AG09319 (cell line): ENCODE measurements at regions not wholly inside any gene's neighbourhood (a gene's known extent, or its start where the extent isn't known, plus 50 kb on each side); places are given as distances from the start of the nearest gene placed in this dataset.

Experiments used
- DNase-seq: peaks from one replicate; pipeline ENCODE4 v3.0.0-alpha.2; 2010; ENCODE audit warnings: low read depth; ENCODE audit errors: extremely low read depth
- TF ChIP-seq, protein P1 (sequence below): IDR thresholded peaks from 2 replicates; pipeline ENCODE4 v1.5.1; 2011; ENCODE audit warnings: low read depth, mild to moderate bottlenecking, inconsistent platforms, low read length, moderate library complexity

DNA sequence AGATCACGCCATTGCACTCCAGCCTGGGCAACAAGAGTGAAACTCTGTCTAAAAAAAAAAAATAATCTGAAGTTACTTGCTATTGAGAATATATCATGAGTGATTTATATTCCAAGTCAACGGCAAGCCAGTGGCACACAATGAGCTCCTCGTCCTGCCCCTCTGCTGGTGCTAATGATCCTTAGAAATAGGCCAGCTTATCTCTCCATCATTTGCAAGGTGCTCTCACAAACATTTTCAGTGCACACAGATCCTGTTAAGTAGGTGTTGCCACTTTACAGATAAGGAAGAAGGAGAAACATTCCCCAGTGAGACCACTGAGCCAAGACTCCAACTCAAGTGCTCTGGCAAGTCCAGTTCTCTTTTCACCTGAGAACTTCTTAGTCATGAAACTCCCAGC, 91.3 kb upstream of the GPR45 start:
- TF ChIP-seq, protein P1, sequence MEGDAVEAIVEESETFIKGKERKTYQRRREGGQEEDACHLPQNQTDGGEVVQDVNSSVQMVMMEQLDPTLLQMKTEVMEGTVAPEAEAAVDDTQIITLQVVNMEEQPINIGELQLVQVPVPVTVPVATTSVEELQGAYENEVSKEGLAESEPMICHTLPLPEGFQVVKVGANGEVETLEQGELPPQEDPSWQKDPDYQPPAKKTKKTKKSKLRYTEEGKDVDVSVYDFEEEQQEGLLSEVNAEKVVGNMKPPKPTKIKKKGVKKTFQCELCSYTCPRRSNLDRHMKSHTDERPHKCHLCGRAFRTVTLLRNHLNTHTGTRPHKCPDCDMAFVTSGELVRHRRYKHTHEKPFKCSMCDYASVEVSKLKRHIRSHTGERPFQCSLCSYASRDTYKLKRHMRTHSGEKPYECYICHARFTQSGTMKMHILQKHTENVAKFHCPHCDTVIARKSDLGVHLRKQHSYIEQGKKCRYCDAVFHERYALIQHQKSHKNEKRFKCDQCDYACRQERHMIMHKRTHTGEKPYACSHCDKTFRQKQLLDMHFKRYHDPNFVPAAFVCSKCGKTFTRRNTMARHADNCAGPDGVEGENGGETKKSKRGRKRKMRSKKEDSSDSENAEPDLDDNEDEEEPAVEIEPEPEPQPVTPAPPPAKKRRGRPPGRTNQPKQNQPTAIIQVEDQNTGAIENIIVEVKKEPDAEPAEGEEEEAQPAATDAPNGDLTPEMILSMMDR: no peak
- no peak for DNase-seq

DNA sequence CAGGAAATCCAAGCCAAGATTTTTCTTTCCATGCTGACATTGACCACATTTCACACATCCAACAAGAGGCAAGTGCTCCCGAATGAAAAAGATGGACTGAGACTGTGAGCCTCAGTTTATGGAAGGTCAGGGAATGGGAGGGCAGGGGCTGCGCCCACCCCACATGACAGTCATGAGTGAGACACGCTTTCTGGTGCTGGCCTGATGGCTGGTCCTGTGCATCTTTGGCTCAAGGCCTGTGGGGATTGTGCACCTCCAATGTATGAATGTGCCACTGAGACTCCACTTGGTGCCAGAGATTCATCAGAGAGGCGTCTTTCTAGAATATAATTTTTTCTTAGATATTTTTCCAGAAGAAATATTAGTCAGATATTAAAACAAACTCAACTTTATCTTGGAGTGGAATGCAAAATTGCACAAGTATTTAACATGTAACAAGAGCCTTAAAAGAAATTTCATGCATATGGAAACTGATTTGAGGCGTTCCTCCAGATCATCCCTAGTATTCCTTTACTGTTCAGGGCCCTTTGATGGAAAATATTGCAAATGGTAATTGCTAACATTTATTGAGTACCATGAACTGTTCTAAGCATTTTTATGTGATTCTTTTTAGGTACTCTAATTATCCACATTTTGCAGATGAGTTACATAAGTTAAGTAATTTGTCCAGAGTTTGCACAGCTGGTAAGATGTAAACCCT, 87.3 kb upstream of the GPR45 start:
- TF ChIP-seq, protein P1: no peak
- DNase-seq: no peak

DNA sequence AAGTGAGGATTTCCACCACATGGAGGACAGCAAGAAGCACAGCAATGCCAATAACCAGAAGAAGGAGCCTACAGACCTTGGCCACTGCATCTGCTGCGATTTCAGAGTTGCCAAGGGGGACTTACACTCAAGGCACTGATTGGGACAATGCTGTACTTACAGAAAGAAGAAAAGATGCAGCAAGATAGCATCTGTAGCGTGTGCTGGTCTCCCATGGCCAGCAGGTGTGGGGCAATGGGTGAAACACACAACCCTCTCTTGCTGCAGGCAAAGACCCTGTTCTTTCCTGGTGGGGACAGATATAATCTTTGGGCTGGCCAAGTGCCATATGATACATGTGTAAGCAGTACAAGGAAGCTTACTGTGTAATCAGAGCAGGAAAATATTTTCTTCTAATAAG, 85.4 kb upstream of the GPR45 start:
- no peak for DNase-seq
- TF ChIP-seq, protein P1: no peak

DNA sequence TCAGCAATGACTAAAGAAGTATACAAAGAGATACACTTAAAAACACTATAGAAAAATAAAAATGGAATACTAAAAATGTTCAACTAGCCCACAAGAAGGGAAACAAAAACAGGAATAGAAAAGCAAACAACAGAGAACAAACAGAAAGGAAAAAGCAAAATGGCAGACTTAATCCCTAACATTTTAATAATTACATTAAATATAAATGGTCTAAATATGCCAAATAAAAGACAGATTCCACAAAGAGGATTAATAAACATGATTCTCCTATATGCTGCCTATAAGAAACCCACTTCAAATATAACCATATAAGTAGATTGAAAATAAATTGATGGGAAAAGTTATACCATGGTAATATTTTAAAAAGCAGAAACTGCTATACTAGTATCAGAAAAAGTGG, 83.5 kb upstream of the GPR45 start:
- DNase-seq: no peak
- TF ChIP-seq, protein P1: no peak

DNA sequence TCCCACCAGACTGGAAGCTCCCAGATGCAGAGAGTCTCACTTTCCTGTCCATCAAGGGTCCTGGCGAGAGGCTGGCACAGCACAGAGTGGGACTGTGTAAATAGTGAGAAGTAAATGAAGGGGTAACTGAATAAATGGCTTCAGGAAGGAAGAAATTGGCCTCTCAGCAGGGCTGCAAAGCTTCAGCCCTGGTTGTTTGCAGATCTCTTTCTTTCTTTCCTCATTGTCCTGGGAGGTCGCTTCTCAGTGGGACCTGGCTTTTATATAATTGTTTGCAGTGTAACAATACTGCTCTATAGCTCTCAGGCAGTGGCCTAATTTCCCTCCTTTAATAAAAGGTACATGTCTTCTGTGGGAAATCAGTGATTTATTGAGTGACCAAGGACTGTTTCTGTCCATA, 74.9 kb upstream of the GPR45 start:
- TF ChIP-seq, protein P1: no peak
- DNase-seq: no peak

DNA sequence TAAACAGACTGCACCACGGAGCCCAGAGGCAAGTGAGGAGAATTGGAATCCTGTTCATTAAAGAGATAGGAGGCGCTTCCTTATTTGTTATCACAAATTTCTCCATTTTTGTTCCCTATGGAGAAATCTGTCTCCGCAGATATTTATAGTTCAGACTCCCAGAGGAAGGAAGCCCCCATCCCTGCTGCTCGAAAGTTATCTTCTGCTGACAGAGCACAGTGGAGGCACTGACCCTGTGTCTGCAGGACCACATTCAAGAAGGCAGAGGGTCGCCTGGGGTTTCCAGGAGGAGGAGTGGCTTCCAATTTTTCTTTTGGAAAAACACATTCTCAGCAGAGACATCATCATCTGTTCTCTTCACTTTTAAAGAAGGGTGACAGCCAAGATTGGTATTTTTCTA, 73.0 kb upstream of the GPR45 start:
- no peak for DNase-seq
- TF ChIP-seq, protein P1: no peak

DNA sequence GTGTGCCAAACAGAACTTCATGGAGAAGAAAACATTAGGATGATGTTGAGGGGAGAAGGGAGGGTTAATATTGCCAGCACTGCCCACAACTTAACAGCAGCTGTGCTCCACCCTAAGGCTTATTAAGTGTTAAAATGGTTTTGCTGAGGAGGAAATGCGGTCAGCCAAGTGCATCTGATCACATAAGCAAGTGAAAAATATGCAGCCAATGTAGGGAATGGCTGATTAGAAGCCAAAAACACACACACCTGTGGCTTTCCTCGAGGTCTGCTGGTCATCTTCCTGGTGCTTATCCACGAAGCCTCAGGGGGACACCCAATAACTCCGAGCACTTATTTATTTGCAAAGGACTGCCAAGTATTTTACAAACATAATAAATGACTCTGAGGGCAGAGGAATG, 66.3 kb upstream of the GPR45 start:
- no peak for DNase-seq
- TF ChIP-seq, protein P1: no peak
